ENCODE measurements at regions not wholly inside any gene's neighbourhood (a gene's known extent, or its start where the extent isn't known, plus 50 kb on each side); places are given as distances from the start of the nearest gene placed in this dataset.

- TF ChIP-seq, protein P1, sequence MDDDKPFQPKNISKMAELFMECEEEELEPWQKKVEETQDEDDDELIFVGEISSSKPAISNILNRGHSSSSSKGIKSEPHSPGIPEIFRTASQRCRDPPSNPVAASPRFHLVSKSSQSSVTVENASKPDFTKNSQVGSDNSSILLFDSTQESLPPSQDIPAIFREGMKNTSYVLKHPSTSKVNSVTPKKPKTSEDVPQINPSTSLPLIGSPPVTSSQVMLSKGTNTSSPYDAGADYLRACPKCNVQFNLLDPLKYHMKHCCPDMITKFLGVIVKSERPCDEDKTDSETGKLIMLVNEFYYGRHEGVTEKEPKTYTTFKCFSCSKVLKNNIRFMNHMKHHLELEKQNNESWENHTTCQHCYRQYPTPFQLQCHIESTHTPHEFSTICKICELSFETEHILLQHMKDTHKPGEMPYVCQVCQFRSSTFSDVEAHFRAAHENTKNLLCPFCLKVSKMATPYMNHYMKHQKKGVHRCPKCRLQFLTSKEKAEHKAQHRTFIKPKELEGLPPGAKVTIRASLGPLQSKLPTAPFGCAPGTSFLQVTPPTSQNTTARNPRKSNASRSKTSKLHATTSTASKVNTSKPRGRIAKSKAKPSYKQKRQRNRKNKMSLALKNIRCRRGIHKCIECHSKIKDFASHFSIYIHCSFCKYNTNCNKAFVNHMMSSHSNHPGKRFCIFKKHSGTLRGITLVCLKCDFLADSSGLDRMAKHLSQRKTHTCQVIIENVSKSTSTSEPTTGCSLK (tag by site-specific recombination; IDR thresholded peaks at IDR 0.05) = no peak
- no peak for TF ChIP-seq ZNF558 (tag by site-specific recombination; IDR thresholded peaks at IDR 0.05)
- TF ChIP-seq ZNF624 (tag by site-specific recombination; IDR thresholded peaks at IDR 0.05) = no peak
- TF ChIP-seq ZBTB10 (tag by site-specific recombination; IDR thresholded peaks at IDR 0.05) = no peak
- no peak for TF ChIP-seq KLF8 (tag by site-specific recombination; IDR thresholded peaks at IDR 0.05)
- TF ChIP-seq IKZF3 (tag by site-specific recombination; IDR thresholded peaks at IDR 0.05) = no peak
- no peak for TF ChIP-seq ZNF174 (tag by site-specific recombination; IDR thresholded peaks at IDR 0.05)
- TF ChIP-seq TSHZ1 (tag by site-specific recombination; IDR thresholded peaks at IDR 0.05; ENCODE audit: borderline replicate concordance) = no peak
- no peak for TF ChIP-seq ZNF600 (tag by site-specific recombination; IDR thresholded peaks at IDR 0.05)
- TF ChIP-seq ZNF560 (tag by site-specific recombination; IDR thresholded peaks at IDR 0.05; ENCODE audit: borderline replicate concordance) = no peak
- no peak for TF ChIP-seq ZNF202 (tag by site-specific recombination; IDR thresholded peaks at IDR 0.05; ENCODE audit: borderline replicate concordance)
- TF ChIP-seq ZNF18 (tag by site-specific recombination; IDR thresholded peaks at IDR 0.05) = no peak
Observed at GRCh38 chr6:117169781-117170281, 95.5 kb upstream of the VGLL2 start (continued).

GRCh38 chr6:117174835-117175360 lies 90.5 kb upstream of the VGLL2 start:
- H3K4me3 ChIP-seq (ENCODE audit: low read depth, low read length) = no peak overlapping the region
- H3K27ac ChIP-seq (ENCODE audit: extremely low read depth, low read depth, low read length) = no peak overlapping the region
- ChIA-PET POLR2A (no interaction called here), CTCF (no interaction called here)
- H3K36me3 ChIP-seq (ENCODE audit: control insufficient read depth in 2 of 2, insufficient read depth in 1 of 2, low read length in 2 of 2) = no peaks in the 10 kb centered on the region
- no peaks in the 10 kb centered on the region; the same call in 1 of the 2 replicates for H3K9me3 ChIP-seq (ENCODE audit: control insufficient read depth, insufficient read depth, low read depth, low read length)
- H3K4me1 ChIP-seq (ENCODE audit: control insufficient read depth, insufficient read depth, low read length) = no peaks in the 10 kb centered on the region
- TF ChIP-seq KLF9 (tag by site-specific recombination; IDR thresholded peaks at IDR 0.05; ENCODE audit: low read depth) (no peak), PATZ1 (tag by site-specific recombination; IDR thresholded peaks at IDR 0.05) (no peak), ZNF391 (tag by site-specific recombination; IDR thresholded peaks at IDR 0.05; ENCODE audit: borderline replicate concordance, low read depth) (no peak), ZNF660 (tag by site-specific recombination; IDR thresholded peaks at IDR 0.05) (no peak), ZNF350 (tag by site-specific recombination; IDR thresholded peaks at IDR 0.05) (no peak), ZNF473 (tag by site-specific recombination; IDR thresholded peaks at IDR 0.05) (no peak), KLF1 (tag by site-specific recombination; IDR thresholded peaks at IDR 0.05) (no peak), KLF16 (tag by site-specific recombination; IDR thresholded peaks at IDR 0.05) (no peak)
- TF ChIP-seq, protein P2, sequence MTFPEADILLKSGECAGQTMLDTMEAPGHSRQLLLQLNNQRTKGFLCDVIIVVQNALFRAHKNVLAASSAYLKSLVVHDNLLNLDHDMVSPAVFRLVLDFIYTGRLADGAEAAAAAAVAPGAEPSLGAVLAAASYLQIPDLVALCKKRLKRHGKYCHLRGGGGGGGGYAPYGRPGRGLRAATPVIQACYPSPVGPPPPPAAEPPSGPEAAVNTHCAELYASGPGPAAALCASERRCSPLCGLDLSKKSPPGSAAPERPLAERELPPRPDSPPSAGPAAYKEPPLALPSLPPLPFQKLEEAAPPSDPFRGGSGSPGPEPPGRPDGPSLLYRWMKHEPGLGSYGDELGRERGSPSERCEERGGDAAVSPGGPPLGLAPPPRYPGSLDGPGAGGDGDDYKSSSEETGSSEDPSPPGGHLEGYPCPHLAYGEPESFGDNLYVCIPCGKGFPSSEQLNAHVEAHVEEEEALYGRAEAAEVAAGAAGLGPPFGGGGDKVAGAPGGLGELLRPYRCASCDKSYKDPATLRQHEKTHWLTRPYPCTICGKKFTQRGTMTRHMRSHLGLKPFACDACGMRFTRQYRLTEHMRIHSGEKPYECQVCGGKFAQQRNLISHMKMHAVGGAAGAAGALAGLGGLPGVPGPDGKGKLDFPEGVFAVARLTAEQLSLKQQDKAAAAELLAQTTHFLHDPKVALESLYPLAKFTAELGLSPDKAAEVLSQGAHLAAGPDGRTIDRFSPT (tag by site-specific recombination; IDR thresholded peaks at IDR 0.05) = no peak
